Renal cortical epithelial cell (primary cell): ENCODE measurements at regions not wholly inside any gene's neighbourhood (a gene's known extent, or its start where the extent isn't known, plus 50 kb on each side); places are given as distances from the start of the nearest gene placed in this dataset.
A peak's percentile ranks its signal among the peaks of the same experiment; 100 is the strongest.
"Not testable (repeated sequence)": the region's sequence is repeated elsewhere in the genome, so short reads cannot be mapped to it uniquely, and the experiment has no call there.

Experiments
- DNase-seq: peaks from one replicate; pipeline ENCODE4 v3.0.0-alpha.2; 2011; ENCODE audit warnings: low read depth

GRCh38 chrX:153266140-153266539 lies 55.4 kb downstream of the PNMA6F start:
- not testable (repeated sequence) for DNase-seq

GRCh38 chrX:153260468-153260867 lies 61.1 kb downstream of the PNMA6F start:
- not testable (repeated sequence) for DNase-seq

- not testable (repeated sequence) for DNase-seq
Observed at GRCh38 chrX:153253239-153253638, 68.3 kb downstream of the PNMA6F start.

GRCh38 chrX:153252378-153253129 lies 69.0 kb downstream of the PNMA6F start:
- DNase-seq, result not testable (repeated sequence)

DNA sequence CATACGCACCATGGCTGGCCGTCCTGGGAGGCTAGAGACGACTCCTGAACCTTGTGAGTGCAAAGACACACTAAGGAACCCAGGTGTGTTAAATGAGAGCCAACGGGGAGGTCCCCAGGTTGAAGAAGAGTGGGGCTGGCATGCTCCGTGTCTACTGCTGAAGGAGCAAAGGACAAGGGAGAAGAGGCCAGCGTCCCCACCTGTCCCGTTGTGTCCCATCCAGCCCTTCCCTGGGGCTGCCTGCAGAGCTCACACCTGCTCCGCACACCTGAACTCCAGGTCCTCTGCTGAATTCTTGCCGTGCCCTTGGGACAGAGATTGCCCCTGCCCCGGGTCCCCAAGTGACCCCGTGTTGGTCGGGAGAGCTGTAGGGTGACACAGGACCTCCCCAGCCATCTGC lies 69.6 kb downstream of the PNMA6F start:
- DNase-seq, result not testable (repeated sequence)

- DNase-seq, result not testable (repeated sequence)
Observed at GRCh38 chrX:153250762-153251161, 70.8 kb downstream of the PNMA6F start.

GRCh38 chrX:153245288-153245731 lies 66.2 kb downstream of the MAGEA1 start:
- peak; percentile 15 for DNase-seq

DNA sequence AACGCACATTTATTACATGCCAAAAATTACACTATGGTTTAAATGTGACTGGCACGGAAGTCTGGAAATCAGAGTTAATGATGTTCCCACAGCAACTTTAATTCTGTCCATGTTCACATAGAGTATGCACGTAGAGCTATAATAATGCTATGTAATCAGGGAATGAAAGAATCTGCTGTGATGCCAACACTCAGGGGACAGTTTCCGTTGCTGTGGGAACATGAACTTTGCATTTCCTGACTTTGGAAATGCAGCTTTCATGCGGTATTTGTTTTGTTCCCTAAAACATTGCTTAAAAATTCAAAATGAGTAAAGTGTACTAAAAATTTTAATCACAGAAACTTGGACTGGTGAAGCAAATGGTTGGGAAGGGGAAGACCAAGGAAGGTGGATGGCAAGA lies 65.7 kb downstream of the MAGEA1 start:
- DNase-seq, result no peak

DNA sequence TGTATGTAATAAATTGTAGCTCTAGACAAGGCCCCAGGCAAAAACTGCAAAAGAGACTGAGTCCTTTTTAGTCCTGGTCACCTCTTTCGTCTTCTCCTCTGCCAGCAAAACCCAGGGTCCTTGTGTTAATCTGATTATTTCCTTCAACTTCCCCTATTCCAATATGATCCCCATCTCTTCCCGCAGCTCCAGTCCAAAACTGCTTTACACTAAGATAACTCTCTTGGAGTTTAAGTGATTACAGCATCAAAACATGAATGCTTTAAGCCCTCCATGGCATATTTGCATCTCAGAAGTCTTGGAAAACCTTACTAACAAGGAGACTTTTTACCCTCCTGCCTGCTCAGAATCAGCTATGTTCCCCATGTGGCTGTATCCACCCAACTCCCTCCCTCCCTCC lies 59.3 kb downstream of the MAGEA1 start:
- DNase-seq, result no peak
